ENCODE measurements at regions not wholly inside any gene's neighbourhood (a gene's known extent, or its start where the extent isn't known, plus 50 kb on each side); places are given as distances from the start of the nearest gene placed in this dataset.

GRCh38 chr9:135173066-135173465 lies 85.6 kb downstream of the OLFM1 start:
- H3K36me3 ChIP-seq (ENCODE audit: control insufficient read depth, insufficient read depth, low read length) = no peaks in the 10 kb centered on the region
- Mint-ChIP-seq H3K27ac (ENCODE audit: unreplicated experiment) (no peak overlapping the region), H3K4me1 (ENCODE audit: low read depth, unreplicated experiment) (no peaks in the 10 kb centered on the region), H3K9me3 (ENCODE audit: unreplicated experiment) (no peaks in the 10 kb centered on the region), H3K4me3 (ENCODE audit: unreplicated experiment) (no peak overlapping the region), H3K27me3 (ENCODE audit: insufficient read depth, unreplicated experiment) (peaks cover 13% of the 10 kb centered on the region), H3K36me3 (ENCODE audit: insufficient read depth, unreplicated experiment) (no peaks in the 10 kb centered on the region)
- no TSS peak for BruUV-seq (replicated peaks)
- DNase-seq = no peak
- H3K27me3 ChIP-seq (replicated peaks; ENCODE audit: control insufficient read depth, insufficient read depth, low read length) = no peaks in the 10 kb centered on the region; the same call in 1 of the 2 replicates
- no peaks in the 10 kb centered on the region for H3K4me1 ChIP-seq
- ChIA-PET CTCF (no interaction called here), POLR2A (no interaction called here)
- no peak overlapping the region for H3K4me3 ChIP-seq (ENCODE audit: low read depth, low read length)
- no peaks in the 10 kb centered on the region for H3K9me3 ChIP-seq
- intact Hi-C loops (cut with micrococcal nuclease; ENCODE audit: unreplicated experiment) = no loop called here
- TF ChIP-seq CTCF (IDR thresholded peaks at IDR 0.05; ENCODE audit: insufficient read depth in 1 of 2, low read depth in 1 of 2, low read length in 1 of 2, severe bottlenecking in 1 of 2, unreplicated experiment in 1 of 2) = no peak

GRCh38 chr9:135174248-135174647 lies 86.8 kb downstream of the OLFM1 start:
- intact Hi-C loops (cut with micrococcal nuclease; ENCODE audit: unreplicated experiment) = no loop called here
- POLR2A ChIA-PET = no interaction called here
- H3K4me1 Mint-ChIP-seq (ENCODE audit: low read depth, unreplicated experiment) = no peaks in the 10 kb centered on the region
- no peaks in the 10 kb centered on the region for H3K36me3 ChIP-seq (ENCODE audit: control insufficient read depth, insufficient read depth, low read length)
- CTCF ChIA-PET = no interaction called here
- no peak overlapping the region for H3K4me3 Mint-ChIP-seq (ENCODE audit: unreplicated experiment)
- no peaks in the 10 kb centered on the region for H3K9me3 ChIP-seq
- H3K27me3 ChIP-seq (replicated peaks; ENCODE audit: control insufficient read depth, insufficient read depth, low read length) = no peaks in the 10 kb centered on the region; the same call in 1 of the 2 replicates
- BruUV-seq (replicated peaks) = no TSS peak
- no peak for TF ChIP-seq CTCF (IDR thresholded peaks at IDR 0.05; ENCODE audit: insufficient read depth in 1 of 2, low read depth in 1 of 2, low read length in 1 of 2, severe bottlenecking in 1 of 2, unreplicated experiment in 1 of 2)
- peaks cover 12% of the 10 kb centered on the region for H3K27me3 Mint-ChIP-seq (ENCODE audit: insufficient read depth, unreplicated experiment)
- no peak for DNase-seq
- H3K36me3 Mint-ChIP-seq (ENCODE audit: insufficient read depth, unreplicated experiment) = no peaks in the 10 kb centered on the region
- H3K4me3 ChIP-seq (ENCODE audit: low read depth, low read length) = no peak overlapping the region
- H3K4me1 ChIP-seq = no peaks in the 10 kb centered on the region
- no peak overlapping the region for H3K27ac Mint-ChIP-seq (ENCODE audit: unreplicated experiment)
- H3K9me3 Mint-ChIP-seq (ENCODE audit: unreplicated experiment) = no peaks in the 10 kb centered on the region

- DNase-seq = no peak
- no peak for TF ChIP-seq CTCF (IDR thresholded peaks at IDR 0.05; ENCODE audit: insufficient read depth in 1 of 2, low read depth in 1 of 2, low read length in 1 of 2, severe bottlenecking in 1 of 2, unreplicated experiment in 1 of 2)
- Mint-ChIP-seq H3K4me3 (ENCODE audit: unreplicated experiment) (no peak overlapping the region), H3K27ac (ENCODE audit: unreplicated experiment) (no peak overlapping the region), H3K9me3 (ENCODE audit: unreplicated experiment) (no peaks in the 10 kb centered on the region), H3K36me3 (ENCODE audit: insufficient read depth, unreplicated experiment) (no peaks in the 10 kb centered on the region), H3K27me3 (ENCODE audit: insufficient read depth, unreplicated experiment) (peaks cover 12% of the 10 kb centered on the region), H3K4me1 (ENCODE audit: low read depth, unreplicated experiment) (no peaks in the 10 kb centered on the region)
- ChIA-PET POLR2A (no interaction called here), CTCF (no interaction called here)
- Histone ChIP-seq H3K36me3 (ENCODE audit: control insufficient read depth, insufficient read depth, low read length) (no peaks in the 10 kb centered on the region), H3K4me1 (no peaks in the 10 kb centered on the region), H3K4me3 (ENCODE audit: low read depth, low read length) (no peak overlapping the region), H3K27me3 (replicated peaks; ENCODE audit: control insufficient read depth, insufficient read depth, low read length) (no peaks in the 10 kb centered on the region; the same call in 1 of the 2 replicates), H3K9me3 (no peaks in the 10 kb centered on the region)
- intact Hi-C loops (cut with micrococcal nuclease; ENCODE audit: unreplicated experiment) = no loop called here
- BruUV-seq (replicated peaks) = no TSS peak
Measured at GRCh38 chr9:135174981-135175380, 87.5 kb downstream of the OLFM1 start.

All from Caco-2 (cell line).